DOHH2 (cell line): ENCODE measurements at regions not wholly inside any gene's neighbourhood (a gene's known extent, or its start where the extent isn't known, plus 50 kb on each side); places are given as distances from the start of the nearest gene placed in this dataset.

ENCODE experiments used
- CTCF ChIP-seq: fragments of 200-600 bp; sonication (generic); IDR thresholded peaks from one replicate; pipeline ENCODE4 v1.5.1; 2014; ENCODE audit warnings: antibody characterized with exemption, mild to moderate bottlenecking, low read depth, low read length; ENCODE audit not compliant: poor library complexity, severe bottlenecking
- EZH2phosphoT487 ChIP-seq: fragments of 200-600 bp; sonication (generic); IDR thresholded peaks from 2 replicates; pipeline ENCODE4 v1.6.1; 2017; ENCODE audit warnings: borderline replicate concordance, mild to moderate bottlenecking, antibody characterized with exemption, low read length, moderate library complexity, mixed read lengths

- TF ChIP-seq CTCF (no peak), EZH2phosphoT487 (no peak)
Measured at GRCh38 chr1:198889101-198889500, 250.3 kb downstream of the PTPRC start.
